NT2/D1 (cell line): ENCODE measurements at regions not wholly inside any gene's neighbourhood (a gene's known extent, or its start where the extent isn't known, plus 50 kb on each side); places are given as distances from the start of the nearest gene placed in this dataset.

Experiments
- DNase-seq: peaks from one replicate; pipeline ENCODE4 v3.0.0-alpha.2; 2011; ENCODE audit warnings: low read depth, low spot score
- H3K27me3 ChIP-seq: 2 replicates; pipeline ENCODE4 v1.6.0; 2011; ENCODE audit warnings: mild to moderate bottlenecking; ENCODE audit not compliant: insufficient read length, insufficient read depth
- H3K36me3 ChIP-seq: 2 replicates; pipeline ENCODE4 v1.6.1; 2011; ENCODE audit warnings: mild to moderate bottlenecking, low read length, mixed read lengths; ENCODE audit not compliant: insufficient read depth, insufficient read length
- H3K4me1 ChIP-seq: 2 replicates; pipeline ENCODE4 v1.5.1; 2011; ENCODE audit not compliant: insufficient read depth, insufficient read length
- H3K4me3 ChIP-seq: 2 replicates; pipeline ENCODE4 v1.5.1; 2011; ENCODE audit warnings: low read depth; ENCODE audit not compliant: insufficient read length
- H3K9ac ChIP-seq: 2 replicates; pipeline ENCODE4 v1.6.0; 2011; ENCODE audit warnings: low read depth; ENCODE audit not compliant: insufficient read length
- H3K9me3 ChIP-seq: 2 replicates; pipeline ENCODE4 v1.5.1; 2011; ENCODE audit warnings: mild to moderate bottlenecking, low read length; ENCODE audit not compliant: insufficient read depth
- SUZ12 ChIP-seq: IDR thresholded peaks from 2 replicates; pipeline ENCODE4 v1.6.1; 2011; ENCODE audit not compliant: insufficient read length, insufficient read depth; ENCODE audit errors: extremely low read depth
- YY1 ChIP-seq: IDR thresholded peaks from 2 replicates; pipeline ENCODE4 v1.6.1; 2011; ENCODE audit not compliant: insufficient read length, insufficient read depth
- ZNF274 ChIP-seq: IDR thresholded peaks from 2 replicates; pipeline ENCODE4 v1.6.1; 2011; ENCODE audit warnings: mild to moderate bottlenecking, low read depth, low read length

- H3K27me3 ChIP-seq, result no peaks in the 10 kb centered on the region
- H3K9me3 ChIP-seq, result no peaks in the 10 kb centered on the region
- TF ChIP-seq ZNF274 (no peak), SUZ12 (no peak), YY1 (no peak)
- H3K36me3 ChIP-seq, result no peaks in the 10 kb centered on the region
- H3K9ac ChIP-seq, result no peak overlapping the region
- no peak for DNase-seq
- H3K4me1 ChIP-seq, result no peaks in the 10 kb centered on the region
- no peak overlapping the region for H3K4me3 ChIP-seq
Observed at GRCh38 chr9:71364186-71364955, 242.9 kb upstream of the TRPM3 start.

GRCh38 chr9:71363286-71363961 lies 242.0 kb upstream of the TRPM3 start:
- Histone ChIP-seq H3K4me1 (no peaks in the 10 kb centered on the region), H3K36me3 (no peaks in the 10 kb centered on the region), H3K9me3 (no peaks in the 10 kb centered on the region), H3K27me3 (no peaks in the 10 kb centered on the region), H3K4me3 (no peak overlapping the region), H3K9ac (no peak overlapping the region)
- TF ChIP-seq YY1 (no peak), SUZ12 (no peak), ZNF274 (no peak)
- DNase-seq, result no peak

- H3K9me3 ChIP-seq, result no peaks in the 10 kb centered on the region
- DNase-seq, result no peak
- no peaks in the 10 kb centered on the region for H3K27me3 ChIP-seq
- H3K4me3 ChIP-seq, result no peak overlapping the region
- no peak overlapping the region for H3K9ac ChIP-seq
- TF ChIP-seq YY1 (no peak), SUZ12 (no peak), ZNF274 (no peak)
- H3K36me3 ChIP-seq, result no peaks in the 10 kb centered on the region
- no peaks in the 10 kb centered on the region for H3K4me1 ChIP-seq
Observed at GRCh38 chr9:71361357-71361756, 239.9 kb upstream of the TRPM3 start.

- TF ChIP-seq SUZ12 (no peak), YY1 (no peak), ZNF274 (no peak)
- no peak overlapping the region for H3K9ac ChIP-seq
- H3K9me3 ChIP-seq, result no peaks in the 10 kb centered on the region
- no peaks in the 10 kb centered on the region for H3K27me3 ChIP-seq
- no peak for DNase-seq
- no peaks in the 10 kb centered on the region for H3K4me1 ChIP-seq
- no peak overlapping the region for H3K4me3 ChIP-seq
- no peaks in the 10 kb centered on the region for H3K36me3 ChIP-seq
Observed at GRCh38 chr9:71357346-71357745, 235.9 kb upstream of the TRPM3 start.

GRCh38 chr9:71355884-71356283 lies 234.5 kb upstream of the TRPM3 start:
- H3K27me3 ChIP-seq, result no peaks in the 10 kb centered on the region
- H3K9me3 ChIP-seq, result no peaks in the 10 kb centered on the region
- no peaks in the 10 kb centered on the region for H3K4me1 ChIP-seq
- no peak overlapping the region for H3K9ac ChIP-seq
- no peak for DNase-seq
- H3K36me3 ChIP-seq, result no peaks in the 10 kb centered on the region
- no peak overlapping the region for H3K4me3 ChIP-seq
- TF ChIP-seq SUZ12 (no peak), ZNF274 (no peak), YY1 (no peak)

- no peak for DNase-seq
- no peak for TF ChIP-seq YY1
- no peak for TF ChIP-seq SUZ12
- no peak for TF ChIP-seq ZNF274
Observed at GRCh38 chr9:71353720-71354119, 232.3 kb upstream of the TRPM3 start.

DNA sequence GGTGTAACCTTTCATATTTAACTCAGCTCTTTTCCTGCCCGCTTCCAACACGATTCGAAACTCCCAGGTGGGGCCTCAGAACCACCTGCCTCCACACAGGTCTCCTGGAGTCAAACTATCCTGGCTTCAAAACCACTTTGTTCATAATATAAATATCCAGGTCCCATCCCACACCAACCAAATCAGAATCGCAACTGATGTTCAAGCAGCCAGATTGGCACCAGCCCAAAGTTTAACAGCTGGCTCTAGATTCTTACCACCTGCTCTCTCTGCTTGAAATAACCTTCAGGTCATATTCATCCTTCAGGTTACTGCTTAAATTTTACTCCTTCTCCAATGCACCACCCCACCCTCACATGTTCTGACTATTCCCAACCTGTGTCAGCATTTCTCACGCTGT lies 231.4 kb upstream of the TRPM3 start:
- Histone ChIP-seq H3K27me3 (no peaks in the 10 kb centered on the region), H3K9ac (no peak overlapping the region), H3K9me3 (no peaks in the 10 kb centered on the region), H3K36me3 (no peaks in the 10 kb centered on the region), H3K4me1 (no peaks in the 10 kb centered on the region), H3K4me3 (no peak overlapping the region)
- DNase-seq, result no peak
- no peak for TF ChIP-seq YY1
- TF ChIP-seq SUZ12, result no peak
- no peak for TF ChIP-seq ZNF274

More at GRCh38 chr9:71353720-71354119, 232.3 kb upstream of the TRPM3 start:
- Histone ChIP-seq H3K4me1 (no peaks in the 10 kb centered on the region), H3K9ac (no peak overlapping the region), H3K4me3 (no peak overlapping the region), H3K9me3 (no peaks in the 10 kb centered on the region), H3K27me3 (no peaks in the 10 kb centered on the region), H3K36me3 (no peaks in the 10 kb centered on the region)

DNA sequence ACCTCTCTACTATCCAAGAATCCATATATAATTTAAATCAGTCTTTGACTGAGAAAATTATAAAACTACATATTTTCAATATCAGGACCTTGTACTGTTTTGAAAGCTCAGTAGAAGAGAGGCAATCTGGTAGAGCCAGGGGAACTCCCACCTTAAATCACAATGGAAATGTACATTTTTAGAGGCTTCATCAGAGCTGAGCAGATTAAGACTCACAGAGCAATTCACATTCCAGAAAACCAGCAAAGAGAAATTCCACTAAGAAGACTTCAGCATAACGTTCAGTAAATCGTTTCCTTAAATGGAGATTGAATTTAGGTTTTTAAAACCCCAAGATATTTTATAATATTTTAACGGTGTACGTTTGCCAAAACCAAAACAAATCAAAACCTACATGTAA lies 227.8 kb upstream of the TRPM3 start:
- H3K36me3 ChIP-seq, result no peaks in the 10 kb centered on the region
- no peak for DNase-seq
- H3K4me3 ChIP-seq, result no peak overlapping the region
- H3K9me3 ChIP-seq, result no peaks in the 10 kb centered on the region
- no peaks in the 10 kb centered on the region for H3K4me1 ChIP-seq
- no peaks in the 10 kb centered on the region for H3K27me3 ChIP-seq
- TF ChIP-seq YY1 (no peak), SUZ12 (no peak), ZNF274 (no peak)
- no peak overlapping the region for H3K9ac ChIP-seq
